Uterus (tissue), 2 donors: ENCODE measurements at regions not wholly inside any gene's neighbourhood (a gene's known extent, or its start where the extent isn't known, plus 50 kb on each side); places are given as distances from the start of the nearest gene placed in this dataset.

ENCODE experiments used
- POLR2A ChIP-seq, 2 donors: fragments of 450-650 bp; IDR thresholded peaks; one replicate each; pipeline ENCODE4 v1.6.1; 2016; ENCODE audit warnings: antibody characterized with exemption in 2 of 2, mild to moderate bottlenecking in 1 of 2, moderate library complexity in 1 of 2
- TF ChIP-seq, protein P1 (sequence below), 4 experiments: fragments of 200-600 bp in 2 of 4; fragments of 450-650 bp in 2 of 4; sonication (generic) in 2 of 4; IDR thresholded peaks; one replicate each; pipeline ENCODE4 v1.5.1; 2016 to 2019; ENCODE audit warnings: antibody characterized with exemption in 4 of 4, mild to moderate bottlenecking in 2 of 4, moderate library complexity in 1 of 4

DNA sequence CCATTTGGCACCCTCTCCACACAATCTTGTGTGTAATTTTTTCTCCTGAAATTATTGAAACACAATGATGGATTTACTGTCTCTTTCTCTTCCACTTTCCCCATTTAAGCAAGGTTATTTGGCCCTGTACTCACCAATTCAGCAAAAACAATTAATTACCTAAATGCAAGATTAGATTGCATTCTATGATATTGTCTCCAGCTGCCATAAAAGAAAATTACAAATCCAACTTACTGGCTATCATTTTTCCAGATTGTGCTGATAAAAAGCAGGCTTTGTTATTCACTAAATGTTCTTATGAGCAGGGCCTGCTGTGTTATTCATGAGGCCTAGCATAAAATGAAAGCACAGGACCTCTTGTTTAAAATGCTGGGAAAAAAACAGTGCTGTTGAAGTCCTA is 95.8 kb upstream of the IRAK1BP1 start:
- no peak for TF ChIP-seq POLR2A (IDR thresholded peaks at IDR 0.05)
- TF ChIP-seq, protein P1, sequence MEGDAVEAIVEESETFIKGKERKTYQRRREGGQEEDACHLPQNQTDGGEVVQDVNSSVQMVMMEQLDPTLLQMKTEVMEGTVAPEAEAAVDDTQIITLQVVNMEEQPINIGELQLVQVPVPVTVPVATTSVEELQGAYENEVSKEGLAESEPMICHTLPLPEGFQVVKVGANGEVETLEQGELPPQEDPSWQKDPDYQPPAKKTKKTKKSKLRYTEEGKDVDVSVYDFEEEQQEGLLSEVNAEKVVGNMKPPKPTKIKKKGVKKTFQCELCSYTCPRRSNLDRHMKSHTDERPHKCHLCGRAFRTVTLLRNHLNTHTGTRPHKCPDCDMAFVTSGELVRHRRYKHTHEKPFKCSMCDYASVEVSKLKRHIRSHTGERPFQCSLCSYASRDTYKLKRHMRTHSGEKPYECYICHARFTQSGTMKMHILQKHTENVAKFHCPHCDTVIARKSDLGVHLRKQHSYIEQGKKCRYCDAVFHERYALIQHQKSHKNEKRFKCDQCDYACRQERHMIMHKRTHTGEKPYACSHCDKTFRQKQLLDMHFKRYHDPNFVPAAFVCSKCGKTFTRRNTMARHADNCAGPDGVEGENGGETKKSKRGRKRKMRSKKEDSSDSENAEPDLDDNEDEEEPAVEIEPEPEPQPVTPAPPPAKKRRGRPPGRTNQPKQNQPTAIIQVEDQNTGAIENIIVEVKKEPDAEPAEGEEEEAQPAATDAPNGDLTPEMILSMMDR (IDR thresholded peaks at IDR 0.05), result no peak
